ENCODE measurements at regions not wholly inside any gene's neighbourhood (a gene's known extent, or its start where the extent isn't known, plus 50 kb on each side); places are given as distances from the start of the nearest gene placed in this dataset.
"Not testable (repeated sequence)": the region's sequence is repeated elsewhere in the genome, so short reads cannot be mapped to it uniquely, and the experiment has no call there.

GRCh38 chr1:30572192-30572591 is 151.2 kb downstream of the MATN1 start:
- TF ChIP-seq MYC (IDR thresholded peaks at IDR 0.05; ENCODE audit: low read depth, low read length) (no peak), MAX (IDR thresholded peaks at IDR 0.05; ENCODE audit: low read depth, low read length) (no peak), CTCF (IDR thresholded peaks at IDR 0.05; ENCODE audit: low read depth, low read length) (no peak), POLR2A (IDR thresholded peaks at IDR 0.05; ENCODE audit: extremely low read depth, insufficient read length) (no peak)
- no peak for DNase-seq (ENCODE audit: low read depth)
- H3K4me3 ChIP-seq (ENCODE audit: low read depth, low read length) = no peak overlapping the region

GRCh38 chr1:30571380-30571779 is 152.0 kb downstream of the MATN1 start:
- no peak for TF ChIP-seq MAX (IDR thresholded peaks at IDR 0.05; ENCODE audit: low read depth, low read length)
- no peak for TF ChIP-seq MYC (IDR thresholded peaks at IDR 0.05; ENCODE audit: low read depth, low read length)
- no peak overlapping the region for H3K4me3 ChIP-seq (ENCODE audit: low read depth, low read length)
- DNase-seq (ENCODE audit: low read depth) = no peak

- TF ChIP-seq POLR2A (IDR thresholded peaks at IDR 0.05; ENCODE audit: extremely low read depth, insufficient read length) = no peak
- TF ChIP-seq MYC (IDR thresholded peaks at IDR 0.05; ENCODE audit: low read depth, low read length) = no peak
- TF ChIP-seq MAX (IDR thresholded peaks at IDR 0.05; ENCODE audit: low read depth, low read length) = no peak
- TF ChIP-seq CTCF (IDR thresholded peaks at IDR 0.05; ENCODE audit: low read depth, low read length) = no peak
- DNase-seq (ENCODE audit: low read depth) = no peak
- no peak overlapping the region for H3K4me3 ChIP-seq (ENCODE audit: low read depth, low read length)
Observed at GRCh38 chr1:30569384-30569783, 154.0 kb downstream of the MATN1 start.

- TF ChIP-seq CTCF (IDR thresholded peaks at IDR 0.05; ENCODE audit: low read depth, low read length) (no peak), POLR2A (IDR thresholded peaks at IDR 0.05; ENCODE audit: extremely low read depth, insufficient read length) (no peak), MAX (IDR thresholded peaks at IDR 0.05; ENCODE audit: low read depth, low read length) (no peak)
- H3K4me3 ChIP-seq (ENCODE audit: low read depth, low read length) = no peak overlapping the region
- no peak for DNase-seq (ENCODE audit: low read depth)
Observed at GRCh38 chr1:30562559-30562958, 160.8 kb downstream of the MATN1 start.

- no peak for TF ChIP-seq POLR2A (IDR thresholded peaks at IDR 0.05; ENCODE audit: extremely low read depth, insufficient read length)
- TF ChIP-seq MAX (IDR thresholded peaks at IDR 0.05; ENCODE audit: low read depth, low read length) = no peak
- no peak for TF ChIP-seq CTCF (IDR thresholded peaks at IDR 0.05; ENCODE audit: low read depth, low read length)
- TF ChIP-seq MYC (IDR thresholded peaks at IDR 0.05; ENCODE audit: low read depth, low read length) = no peak
- no peak overlapping the region for H3K4me3 ChIP-seq (ENCODE audit: low read depth, low read length)
- DNase-seq (ENCODE audit: low read depth) = no peak
Observed at GRCh38 chr1:30551603-30552002, 171.8 kb downstream of the MATN1 start.

GRCh38 chr1:30550365-30551220 is 172.8 kb downstream of the MATN1 start:
- no peak for DNase-seq (ENCODE audit: low read depth)
- no peak overlapping the region for H3K4me3 ChIP-seq (ENCODE audit: low read depth, low read length)
- TF ChIP-seq CTCF (IDR thresholded peaks at IDR 0.05; ENCODE audit: low read depth, low read length) = no peak
- no peak for TF ChIP-seq MYC (IDR thresholded peaks at IDR 0.05; ENCODE audit: low read depth, low read length)
- no peak for TF ChIP-seq POLR2A (IDR thresholded peaks at IDR 0.05; ENCODE audit: extremely low read depth, insufficient read length)
- no peak for TF ChIP-seq MAX (IDR thresholded peaks at IDR 0.05; ENCODE audit: low read depth, low read length)

- not testable (repeated sequence) for H3K4me3 ChIP-seq (ENCODE audit: low read depth, low read length); DNase-seq (ENCODE audit: low read depth)
Observed at GRCh38 chr1:30549872-30550271, 173.5 kb downstream of the MATN1 start.

Data from NB4 (cell line).